Stimulated activated effector memory CD8-positive, alpha-beta T cell treated with anti-CD3 and anti-CD28 coated beads, Interleukin-12 subunit alpha, Interleukin-12 subunit beta, amount 100 ng/mL, for 72 hours (primary cell): ENCODE measurements at regions not wholly inside any gene's neighbourhood (a gene's known extent, or its start where the extent isn't known, plus 50 kb on each side); places are given as distances from the start of the nearest gene placed in this dataset.
A peak's percentile ranks its signal among the peaks of the same experiment; 100 is the strongest.

Experiments used
- ATAC-seq: fragments of 150-1000 bp; cut with Tn5 transposase; 2 replicates; pipeline ENCODE4 v1.10.0; 2021
- DNase-seq, 2 donors: peaks; one replicate each; pipeline ENCODE4 v3.0.0; 2021 to 2022; ENCODE audit warnings: low spot score in 2 of 2
- H3K27ac Mint-ChIP-seq: one replicate; pipeline ENCODE4 v1.8.0; 2022; ENCODE audit warnings: mild to moderate bottlenecking, mixed read lengths
- H3K36me3 Mint-ChIP-seq: one replicate; pipeline ENCODE4 v1.8.0; 2022; ENCODE audit warnings: mild to moderate bottlenecking, mixed read lengths
- H3K4me1 Mint-ChIP-seq: one replicate; pipeline ENCODE4 v1.8.0; 2022; ENCODE audit warnings: mixed read lengths
- H3K4me3 Mint-ChIP-seq: one replicate; pipeline ENCODE4 v1.8.0; 2022; ENCODE audit warnings: mild to moderate bottlenecking, mixed read lengths
- H3K9me3 Mint-ChIP-seq: one replicate; pipeline ENCODE4 v1.8.0; 2022; ENCODE audit warnings: mixed read lengths

DNA sequence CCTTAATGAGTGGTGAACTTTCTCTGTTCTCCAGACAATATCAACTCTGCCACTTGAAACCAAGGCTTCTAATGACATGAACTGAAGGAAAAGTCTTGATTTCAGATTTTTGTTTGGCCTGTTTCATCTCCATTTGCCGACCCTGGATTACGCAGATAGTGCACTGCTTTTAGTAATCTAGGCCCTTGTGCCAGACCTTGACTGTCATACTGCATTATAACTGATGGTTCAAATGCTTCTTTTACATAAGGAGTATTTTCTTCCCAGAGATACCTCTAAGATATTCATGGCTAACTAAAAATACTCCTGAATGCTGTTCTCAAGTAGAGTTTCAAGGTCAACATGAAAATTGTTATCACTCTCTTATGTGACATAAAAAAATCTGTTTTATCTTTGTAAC lies 238.7 kb upstream of the SEMA6A start:
- H3K9me3 Mint-ChIP-seq = no peaks in the 10 kb centered on the region
- no peak overlapping the region for H3K4me3 Mint-ChIP-seq
- H3K36me3 Mint-ChIP-seq = no peaks in the 10 kb centered on the region
- no peaks in the 10 kb centered on the region for H3K4me1 Mint-ChIP-seq
- no peak overlapping the region for H3K27ac Mint-ChIP-seq
- ATAC-seq = no peak
- DNase-seq = no peak

DNA sequence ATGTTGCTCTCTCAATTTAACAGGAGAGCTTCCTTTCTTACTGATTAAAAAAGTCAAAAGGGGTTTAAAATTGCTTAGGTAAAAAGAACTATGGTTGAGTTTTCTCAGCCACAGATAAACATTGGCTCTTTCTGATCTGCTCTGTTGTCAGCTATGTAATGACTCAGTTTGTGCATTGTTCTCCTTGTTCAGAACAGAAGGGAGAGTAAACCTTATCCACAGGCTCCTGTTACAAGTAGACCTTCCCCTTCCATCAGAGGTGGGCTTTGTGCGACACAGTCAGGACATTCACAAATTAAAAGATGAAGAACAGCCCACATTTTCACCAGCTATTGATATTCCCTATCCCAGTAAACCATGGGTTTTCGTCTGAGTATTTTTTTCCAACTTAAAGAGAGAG lies 236.3 kb upstream of the SEMA6A start:
- Mint-ChIP-seq H3K4me1 (no peaks in the 10 kb centered on the region), H3K36me3 (no peaks in the 10 kb centered on the region), H3K4me3 (no peak overlapping the region), H3K9me3 (no peaks in the 10 kb centered on the region), H3K27ac (no peak overlapping the region)
- ATAC-seq = no peak
- DNase-seq = no peak

DNA sequence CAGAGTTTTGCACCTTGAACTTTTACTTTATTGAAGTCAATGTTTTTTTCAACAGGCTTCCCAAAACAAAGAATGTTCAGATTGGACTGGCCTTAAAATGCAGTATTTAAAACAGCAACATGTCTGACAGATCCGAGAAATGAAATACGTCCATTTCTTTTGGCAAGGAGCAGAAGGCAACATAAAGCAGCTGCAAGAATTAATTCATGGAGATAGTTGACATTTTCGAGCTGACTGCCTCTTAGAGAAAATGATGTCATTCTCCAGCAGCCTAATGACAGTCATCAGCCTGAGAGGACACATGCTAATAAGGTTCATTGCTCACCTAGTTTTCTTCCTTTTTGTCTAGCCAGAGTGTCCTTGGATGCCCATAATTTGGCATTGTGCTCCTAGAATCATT lies 232.2 kb upstream of the SEMA6A start:
- H3K27ac Mint-ChIP-seq = no peak overlapping the region
- H3K36me3 Mint-ChIP-seq = no peaks in the 10 kb centered on the region
- no peaks in the 10 kb centered on the region for H3K9me3 Mint-ChIP-seq
- no peak overlapping the region for H3K4me3 Mint-ChIP-seq
- no peaks in the 10 kb centered on the region for H3K4me1 Mint-ChIP-seq
- ATAC-seq (no peak), DNase-seq (no peak)

GRCh38 chr5:116799401-116799800 lies 224.8 kb upstream of the SEMA6A start:
- ATAC-seq (no peak), DNase-seq (no peak)
- H3K36me3 Mint-ChIP-seq = no peaks in the 10 kb centered on the region
- no peak overlapping the region for H3K4me3 Mint-ChIP-seq
- H3K27ac Mint-ChIP-seq = no peak overlapping the region
- no peaks in the 10 kb centered on the region for H3K4me1 Mint-ChIP-seq
- peaks cover 10% of the 10 kb centered on the region for H3K9me3 Mint-ChIP-seq

- DNase-seq (no peak), ATAC-seq (no peak)
- H3K36me3 Mint-ChIP-seq = no peaks in the 10 kb centered on the region
- peaks cover 6% of the 10 kb centered on the region for H3K9me3 Mint-ChIP-seq
- H3K4me3 Mint-ChIP-seq = no peak overlapping the region
- no peak overlapping the region for H3K27ac Mint-ChIP-seq
- no peaks in the 10 kb centered on the region for H3K4me1 Mint-ChIP-seq
Observed at GRCh38 chr5:116795189-116795588, 220.6 kb upstream of the SEMA6A start.

DNA sequence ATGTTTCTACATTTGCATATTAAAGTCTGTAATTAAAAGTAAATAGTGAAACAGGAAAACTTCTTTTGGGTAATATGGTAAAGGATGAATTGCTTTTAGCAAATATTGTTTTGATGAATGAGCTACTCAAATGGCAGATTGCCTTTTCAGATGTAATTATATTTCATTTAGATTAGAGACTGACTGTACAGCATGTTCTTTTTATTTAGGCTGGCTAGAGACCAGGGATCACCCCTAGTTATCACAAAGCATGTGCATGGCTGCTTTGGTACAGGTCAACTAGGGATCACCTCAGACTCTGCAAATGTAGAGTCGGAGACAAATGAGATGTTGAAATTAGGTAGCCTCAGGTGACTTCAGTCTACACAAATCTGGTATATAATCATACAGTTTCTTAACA lies 214.9 kb upstream of the SEMA6A start:
- H3K9me3 Mint-ChIP-seq = no peaks in the 10 kb centered on the region
- ATAC-seq = no peak

DNA sequence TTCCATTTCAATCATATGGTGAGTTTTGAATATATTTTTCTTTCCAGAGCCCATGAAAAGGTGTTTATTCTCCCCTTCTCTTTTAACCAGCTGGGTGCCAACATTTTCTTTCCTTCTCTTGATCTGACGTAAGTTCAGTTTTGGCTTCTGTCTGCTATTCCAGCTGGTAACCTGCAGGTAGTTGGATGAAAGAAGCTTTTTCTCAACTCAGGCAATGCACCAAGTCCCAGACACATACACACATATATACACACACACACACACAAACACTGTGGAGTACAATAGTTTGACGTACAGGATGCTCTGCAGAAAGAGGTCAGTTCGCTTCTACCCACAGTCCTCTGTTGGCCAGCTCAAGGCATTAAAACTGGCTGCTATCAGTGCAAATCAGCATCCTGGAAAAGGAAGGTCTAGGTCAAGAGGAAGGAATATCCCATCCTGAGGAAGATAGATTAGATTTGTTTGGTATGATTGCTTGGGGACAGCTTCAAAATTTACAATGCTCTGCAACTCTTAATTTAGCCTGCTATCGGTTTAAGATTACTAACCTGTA lies 214.3 kb upstream of the SEMA6A start:
- Mint-ChIP-seq H3K4me1 (no peaks in the 10 kb centered on the region), H3K27ac (no peak overlapping the region), H3K4me3 (no peak overlapping the region), H3K9me3 (peaks cover 3% of the 10 kb centered on the region), H3K36me3 (no peaks in the 10 kb centered on the region)
- ATAC-seq (no peak), DNase-seq (no peak)

More for the DNA sequence above, 214.9 kb upstream of the SEMA6A start:
- H3K4me1 Mint-ChIP-seq = no peaks in the 10 kb centered on the region
- DNase-seq = no peak
- H3K4me3 Mint-ChIP-seq = no peak overlapping the region
- no peaks in the 10 kb centered on the region for H3K36me3 Mint-ChIP-seq
- H3K27ac Mint-ChIP-seq = no peak overlapping the region

GRCh38 chr5:116787570-116787969 lies 212.9 kb upstream of the SEMA6A start:
- no peak for DNase-seq
- no peak overlapping the region for H3K27ac Mint-ChIP-seq
- no peaks in the 10 kb centered on the region for H3K36me3 Mint-ChIP-seq
- peaks cover 3% of the 10 kb centered on the region for H3K9me3 Mint-ChIP-seq
- ATAC-seq = no peak
- no peak overlapping the region for H3K4me3 Mint-ChIP-seq
- no peaks in the 10 kb centered on the region for H3K4me1 Mint-ChIP-seq

DNA sequence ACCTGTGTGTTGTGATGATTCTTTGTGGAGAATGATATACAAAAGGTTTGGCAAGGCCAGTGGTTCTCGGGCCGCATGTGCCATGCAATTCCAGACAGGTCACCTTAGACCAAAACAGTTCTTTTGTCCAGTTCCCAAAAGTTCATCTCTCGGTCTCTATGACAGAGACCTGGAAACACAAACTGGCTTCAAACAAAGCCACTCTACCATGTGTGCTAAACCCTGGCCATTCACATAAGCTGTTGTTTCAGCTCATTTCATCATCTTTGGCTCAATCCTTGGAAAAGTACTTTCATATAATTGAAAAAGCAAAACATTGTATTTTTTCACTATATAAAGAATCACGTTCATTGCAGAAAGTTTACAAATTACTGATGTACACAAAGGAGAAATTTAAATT lies 210.5 kb upstream of the SEMA6A start:
- ATAC-seq = no peak
- Mint-ChIP-seq H3K4me3 (no peak overlapping the region), H3K9me3 (peaks cover 3% of the 10 kb centered on the region), H3K4me1 (no peaks in the 10 kb centered on the region), H3K36me3 (no peaks in the 10 kb centered on the region), H3K27ac (no peak overlapping the region)
- DNase-seq = no peak

DNA sequence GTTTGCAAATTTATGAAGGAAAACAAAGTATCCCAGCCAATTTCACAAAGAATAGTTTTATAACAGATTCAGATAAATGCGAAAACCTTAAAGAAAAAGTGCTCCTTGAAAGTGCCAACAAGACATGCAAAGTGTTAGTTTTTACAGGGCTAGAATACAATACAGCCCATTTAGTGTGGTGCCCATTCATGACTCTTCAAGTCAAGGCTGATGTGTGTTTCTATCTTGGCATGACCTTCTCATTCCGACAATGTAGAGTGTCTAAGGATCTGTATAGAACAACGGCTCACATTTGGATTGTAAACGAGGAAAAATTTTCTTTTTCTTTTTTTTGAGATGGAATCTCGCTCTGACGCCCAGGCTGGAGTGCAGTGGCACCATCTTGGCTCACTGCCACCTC lies 205.2 kb upstream of the SEMA6A start:
- H3K27ac Mint-ChIP-seq = no peak overlapping the region
- H3K4me1 Mint-ChIP-seq = no peaks in the 10 kb centered on the region
- H3K36me3 Mint-ChIP-seq = no peaks in the 10 kb centered on the region
- DNase-seq (no peak), ATAC-seq (no peak)
- H3K9me3 Mint-ChIP-seq = peaks cover 3% of the 10 kb centered on the region
- no peak overlapping the region for H3K4me3 Mint-ChIP-seq

GRCh38 chr5:116778651-116779280 lies 204.1 kb upstream of the SEMA6A start:
- Mint-ChIP-seq H3K27ac (no peak overlapping the region), H3K36me3 (no peaks in the 10 kb centered on the region), H3K4me3 (no peak overlapping the region), H3K4me1 (no peaks in the 10 kb centered on the region), H3K9me3 (peaks cover under 1% of the 10 kb centered on the region)
- DNase-seq = no peak
- ATAC-seq = no peak

- ATAC-seq (peak; percentile 40), DNase-seq (no peak)
- Mint-ChIP-seq H3K4me3 (no peak overlapping the region), H3K27ac (no peak overlapping the region), H3K9me3 (peaks cover 2% of the 10 kb centered on the region), H3K4me1 (no peaks in the 10 kb centered on the region), H3K36me3 (no peaks in the 10 kb centered on the region)
Observed at GRCh38 chr5:116778032-116778431, 203.4 kb upstream of the SEMA6A start.

- Mint-ChIP-seq H3K36me3 (no peaks in the 10 kb centered on the region), H3K4me1 (no peaks in the 10 kb centered on the region), H3K27ac (no peak overlapping the region), H3K9me3 (peaks cover 2% of the 10 kb centered on the region), H3K4me3 (no peak overlapping the region)
- no peak for DNase-seq
- no peak for ATAC-seq
Observed at GRCh38 chr5:116773926-116774325, 199.3 kb upstream of the SEMA6A start.

GRCh38 chr5:116772806-116773205 lies 198.2 kb upstream of the SEMA6A start:
- ATAC-seq (no peak), DNase-seq (no peak)
- Mint-ChIP-seq H3K36me3 (no peaks in the 10 kb centered on the region), H3K27ac (no peak overlapping the region), H3K9me3 (peaks cover 2% of the 10 kb centered on the region), H3K4me3 (no peak overlapping the region), H3K4me1 (no peaks in the 10 kb centered on the region)

- Mint-ChIP-seq H3K4me3 (no peak overlapping the region), H3K27ac (no peak overlapping the region)
Observed at GRCh38 chr5:116772152-116772501, 197.5 kb upstream of the SEMA6A start.

GRCh38 chr5:116771466-116772151 lies 197.0 kb upstream of the SEMA6A start:
- no peaks in the 10 kb centered on the region for H3K4me1 Mint-ChIP-seq
- H3K4me3 Mint-ChIP-seq = no peak overlapping the region
- DNase-seq (no peak), ATAC-seq (no peak)
- H3K36me3 Mint-ChIP-seq = no peaks in the 10 kb centered on the region
- no peak overlapping the region for H3K27ac Mint-ChIP-seq
- peaks cover 2% of the 10 kb centered on the region for H3K9me3 Mint-ChIP-seq

More at GRCh38 chr5:116772152-116772501, 197.5 kb upstream of the SEMA6A start:
- ATAC-seq = no peak
- DNase-seq = no peak
- Mint-ChIP-seq H3K9me3 (peaks cover 2% of the 10 kb centered on the region), H3K4me1 (no peaks in the 10 kb centered on the region), H3K36me3 (no peaks in the 10 kb centered on the region)
